ENCODE measurements at regions not wholly inside any gene's neighbourhood (a gene's known extent, or its start where the extent isn't known, plus 50 kb on each side); places are given as distances from the start of the nearest gene placed in this dataset.

GRCh38 chr3:20700714-20701113 lies 514.7 kb upstream of the SGO1 start:
- Histone ChIP-seq H3K4me2 (ENCODE audit: low read depth, low read length) (no peak overlapping the region), H3K79me2 (ENCODE audit: low read length) (no peaks in the 10 kb centered on the region), H3K27ac (ENCODE audit: low read length) (no peak overlapping the region), H4K20me1 (ENCODE audit: insufficient read depth, low read length) (no peaks in the 10 kb centered on the region), H3F3A (ENCODE audit: insufficient read depth, low read length) (no peaks in the 10 kb centered on the region), H3K27me3 (replicated peaks; ENCODE audit: insufficient read depth, low read length) (no peaks in the 10 kb centered on the region), H3K4me1 (ENCODE audit: low read length) (no peaks in the 10 kb centered on the region), H3K9me2 (replicated peaks; ENCODE audit: insufficient read depth, low read length) (no peaks in the 10 kb centered on the region), H2AFZ (ENCODE audit: low read length) (no peak overlapping the region), H3K36me3 (replicated peaks; ENCODE audit: insufficient read depth, low read length) (no peaks in the 10 kb centered on the region), H3K9me3 (replicated peaks; ENCODE audit: insufficient read depth, low read length) (no peaks in the 10 kb centered on the region), H3K9ac (ENCODE audit: low read length) (no peak overlapping the region), H3K4me3 (ENCODE audit: low read length) (no peak overlapping the region)
- TF ChIP-seq EZH2phosphoT487 (IDR thresholded peaks at IDR 0.05; ENCODE audit: low read length): no peak
- no peak for TF ChIP-seq EZH2 (optimal IDR thresholded peaks at IDR 0.05; ENCODE audit: low read depth, low read length)
- TF ChIP-seq, protein P1, sequence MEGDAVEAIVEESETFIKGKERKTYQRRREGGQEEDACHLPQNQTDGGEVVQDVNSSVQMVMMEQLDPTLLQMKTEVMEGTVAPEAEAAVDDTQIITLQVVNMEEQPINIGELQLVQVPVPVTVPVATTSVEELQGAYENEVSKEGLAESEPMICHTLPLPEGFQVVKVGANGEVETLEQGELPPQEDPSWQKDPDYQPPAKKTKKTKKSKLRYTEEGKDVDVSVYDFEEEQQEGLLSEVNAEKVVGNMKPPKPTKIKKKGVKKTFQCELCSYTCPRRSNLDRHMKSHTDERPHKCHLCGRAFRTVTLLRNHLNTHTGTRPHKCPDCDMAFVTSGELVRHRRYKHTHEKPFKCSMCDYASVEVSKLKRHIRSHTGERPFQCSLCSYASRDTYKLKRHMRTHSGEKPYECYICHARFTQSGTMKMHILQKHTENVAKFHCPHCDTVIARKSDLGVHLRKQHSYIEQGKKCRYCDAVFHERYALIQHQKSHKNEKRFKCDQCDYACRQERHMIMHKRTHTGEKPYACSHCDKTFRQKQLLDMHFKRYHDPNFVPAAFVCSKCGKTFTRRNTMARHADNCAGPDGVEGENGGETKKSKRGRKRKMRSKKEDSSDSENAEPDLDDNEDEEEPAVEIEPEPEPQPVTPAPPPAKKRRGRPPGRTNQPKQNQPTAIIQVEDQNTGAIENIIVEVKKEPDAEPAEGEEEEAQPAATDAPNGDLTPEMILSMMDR (IDR thresholded peaks at IDR 0.05; ENCODE audit: low read length): no peak
- no peak for DNase-seq

GRCh38 chr3:20698896-20699295 lies 512.9 kb upstream of the SGO1 start:
- no peaks in the 10 kb centered on the region for H4K20me1 ChIP-seq (ENCODE audit: insufficient read depth, low read length)
- H3K9me2 ChIP-seq (replicated peaks; ENCODE audit: insufficient read depth, low read length): no peaks in the 10 kb centered on the region
- no peak for TF ChIP-seq EZH2phosphoT487 (IDR thresholded peaks at IDR 0.05; ENCODE audit: low read length)
- no peak for TF ChIP-seq EZH2 (optimal IDR thresholded peaks at IDR 0.05; ENCODE audit: low read depth, low read length)
- TF ChIP-seq, protein P1 (IDR thresholded peaks at IDR 0.05; ENCODE audit: low read length): no peak
- no peak overlapping the region for H3K4me3 ChIP-seq (ENCODE audit: low read length)
- no peaks in the 10 kb centered on the region for H3K9me3 ChIP-seq (replicated peaks; ENCODE audit: insufficient read depth, low read length)
- H3K36me3 ChIP-seq (replicated peaks; ENCODE audit: insufficient read depth, low read length): no peaks in the 10 kb centered on the region
- no peak overlapping the region for H2AFZ ChIP-seq (ENCODE audit: low read length)
- no peak overlapping the region for H3K27ac ChIP-seq (ENCODE audit: low read length)
- no peak for DNase-seq
- H3K27me3 ChIP-seq (replicated peaks; ENCODE audit: insufficient read depth, low read length): no peaks in the 10 kb centered on the region
- no peak overlapping the region for H3K4me2 ChIP-seq (ENCODE audit: low read depth, low read length)
- no peaks in the 10 kb centered on the region for H3K79me2 ChIP-seq (ENCODE audit: low read length)
- H3K9ac ChIP-seq (ENCODE audit: low read length): no peak overlapping the region
- no peaks in the 10 kb centered on the region for H3K4me1 ChIP-seq (ENCODE audit: low read length)
- H3F3A ChIP-seq (ENCODE audit: insufficient read depth, low read length): no peaks in the 10 kb centered on the region

DNA sequence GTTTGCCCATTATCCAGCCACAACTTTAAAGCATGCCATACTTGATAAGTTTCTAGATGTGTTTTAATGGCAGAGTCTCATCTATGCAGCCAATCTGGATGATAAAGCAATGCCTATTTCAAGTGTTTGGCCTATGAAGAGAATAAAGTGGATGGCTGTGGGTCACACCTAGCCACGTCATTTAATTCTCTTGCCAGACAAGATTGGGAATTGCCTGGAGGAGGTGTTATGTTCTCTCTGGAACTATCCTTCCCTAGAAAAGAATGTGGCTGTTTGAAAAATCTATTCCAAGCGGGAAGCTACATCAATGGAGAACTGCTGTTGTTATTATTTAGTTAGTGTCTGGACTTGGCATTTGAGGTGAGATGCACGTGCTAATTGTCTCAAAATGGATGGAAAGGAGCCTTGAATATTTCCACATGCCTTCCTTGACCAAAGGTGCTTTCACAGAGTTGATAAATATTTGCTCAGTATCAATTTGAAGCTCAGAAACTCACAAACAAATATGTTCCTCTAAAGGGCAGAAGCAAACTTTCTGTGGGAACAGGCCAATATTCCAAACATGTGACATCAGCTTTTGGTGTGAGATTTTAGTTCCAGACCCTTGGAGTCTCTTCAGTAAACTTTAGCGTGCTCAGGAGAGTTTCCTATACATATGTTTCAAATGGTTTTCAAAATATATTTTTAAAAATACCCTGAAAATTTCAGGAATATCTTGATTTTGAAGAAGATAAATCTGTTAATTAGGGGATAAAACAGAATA lies 510.6 kb upstream of the SGO1 start:
- H3K9me2 ChIP-seq (replicated peaks; ENCODE audit: insufficient read depth, low read length): no peaks in the 10 kb centered on the region
- no peaks in the 10 kb centered on the region for H3K9me3 ChIP-seq (replicated peaks; ENCODE audit: insufficient read depth, low read length)
- H3K27ac ChIP-seq (ENCODE audit: low read length): no peak overlapping the region
- DNase-seq: no peak
- no peak for TF ChIP-seq EZH2phosphoT487 (IDR thresholded peaks at IDR 0.05; ENCODE audit: low read length)
- TF ChIP-seq EZH2 (optimal IDR thresholded peaks at IDR 0.05; ENCODE audit: low read depth, low read length): no peak
- TF ChIP-seq, protein P1 (IDR thresholded peaks at IDR 0.05; ENCODE audit: low read length): no peak
- H3K4me2 ChIP-seq (ENCODE audit: low read depth, low read length): no peak overlapping the region
- no peak overlapping the region for H3K4me3 ChIP-seq (ENCODE audit: low read length)
- no peaks in the 10 kb centered on the region for H3K36me3 ChIP-seq (replicated peaks; ENCODE audit: insufficient read depth, low read length)
- H3K27me3 ChIP-seq (replicated peaks; ENCODE audit: insufficient read depth, low read length): no peaks in the 10 kb centered on the region
- H2AFZ ChIP-seq (ENCODE audit: low read length): no peak overlapping the region
- H3K4me1 ChIP-seq (ENCODE audit: low read length): no peaks in the 10 kb centered on the region
- H3K9ac ChIP-seq (ENCODE audit: low read length): no peak overlapping the region
- no peaks in the 10 kb centered on the region for H3K79me2 ChIP-seq (ENCODE audit: low read length)
- H4K20me1 ChIP-seq (ENCODE audit: insufficient read depth, low read length): no peaks in the 10 kb centered on the region
- no peaks in the 10 kb centered on the region for H3F3A ChIP-seq (ENCODE audit: insufficient read depth, low read length)
